HG02798 (cell line): ENCODE measurements at regions not wholly inside any gene's neighbourhood (a gene's known extent, or its start where the extent isn't known, plus 50 kb on each side); places are given as distances from the start of the nearest gene placed in this dataset.

Source experiments
- ATAC-seq: cut with Tn5 transposase; IDR thresholded peaks from one replicate; pipeline ENCODE4 v1.9.1; 2021; ENCODE audit warnings: mild to moderate bottlenecking; ENCODE audit not compliant: unreplicated experiment, poor library complexity

DNA sequence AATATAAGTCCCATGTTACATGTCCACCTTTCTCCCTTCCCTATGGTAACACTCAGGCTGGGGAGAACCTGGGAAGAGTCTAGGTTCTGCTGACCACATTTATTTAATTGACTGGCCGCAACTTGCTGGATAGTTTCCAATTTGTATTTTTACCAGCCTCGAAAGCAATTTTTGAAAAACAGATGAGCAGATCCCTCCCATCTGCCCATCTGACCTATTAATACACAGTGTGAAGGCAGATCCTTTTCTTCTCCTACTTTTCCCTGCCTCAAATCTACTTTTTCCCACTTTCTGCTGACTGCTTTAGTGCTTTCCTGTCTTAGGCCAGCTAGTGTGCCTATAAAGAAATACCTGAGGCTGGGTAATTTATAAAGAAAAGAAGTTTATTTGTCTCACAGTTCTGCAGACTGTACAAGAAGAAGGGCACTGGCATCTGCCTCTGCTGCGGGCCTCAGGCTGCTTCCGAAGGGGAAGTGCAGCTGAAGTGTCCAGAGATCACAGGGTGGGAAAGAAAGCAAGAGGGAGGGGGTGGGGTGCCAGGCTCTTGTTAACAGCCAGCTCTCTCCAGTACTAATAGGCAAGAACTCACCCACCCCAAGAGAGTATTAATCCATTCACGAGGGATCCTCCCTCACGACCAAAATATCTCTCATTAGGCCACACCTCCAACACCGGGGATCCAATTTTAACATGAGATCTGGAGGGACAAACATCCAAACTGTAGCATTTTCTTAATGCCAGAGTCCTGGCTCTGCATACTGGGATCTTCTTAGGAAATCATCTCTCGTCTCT, 336.0 kb upstream of the IGFBP3 start:
- no peak for ATAC-seq

DNA sequence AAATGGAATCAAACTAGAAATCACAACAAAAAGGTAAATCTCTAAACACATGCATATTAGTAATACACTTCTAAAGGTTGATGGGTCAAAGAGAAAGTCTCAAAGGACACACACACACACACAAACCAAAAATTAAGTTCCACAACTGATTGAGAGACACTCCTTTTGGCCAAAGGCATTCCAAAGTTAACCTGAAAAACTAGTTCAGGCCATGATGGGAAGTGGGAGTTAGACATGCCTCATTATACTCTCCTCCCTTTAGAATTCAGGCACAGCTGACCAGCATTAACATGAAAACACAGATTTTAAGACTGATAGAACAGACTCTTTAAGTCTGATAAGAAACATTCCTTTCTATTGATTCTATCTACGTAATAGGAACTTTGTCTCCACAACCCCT, 332.4 kb upstream of the IGFBP3 start:
- no peak for ATAC-seq

DNA sequence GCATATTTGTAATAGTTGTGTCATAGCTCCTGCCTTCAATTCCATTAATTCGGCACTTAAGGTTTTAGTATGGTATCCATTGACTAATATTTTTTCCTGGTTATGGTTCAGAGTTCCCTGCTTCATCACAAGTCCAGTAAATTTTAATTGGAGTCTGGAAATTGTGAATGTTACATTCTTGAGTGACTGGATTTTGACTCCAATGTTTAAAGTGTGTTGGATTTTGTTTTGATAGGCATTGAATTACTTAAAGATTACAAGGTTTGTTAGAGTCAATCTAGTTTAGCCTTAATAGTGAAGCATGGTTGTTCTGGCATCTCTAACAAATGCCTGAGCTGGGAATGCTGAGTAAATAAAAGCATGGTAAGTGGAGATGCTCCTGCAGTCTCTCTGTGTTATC, 326.6 kb upstream of the IGFBP3 start:
- no peak for ATAC-seq

DNA sequence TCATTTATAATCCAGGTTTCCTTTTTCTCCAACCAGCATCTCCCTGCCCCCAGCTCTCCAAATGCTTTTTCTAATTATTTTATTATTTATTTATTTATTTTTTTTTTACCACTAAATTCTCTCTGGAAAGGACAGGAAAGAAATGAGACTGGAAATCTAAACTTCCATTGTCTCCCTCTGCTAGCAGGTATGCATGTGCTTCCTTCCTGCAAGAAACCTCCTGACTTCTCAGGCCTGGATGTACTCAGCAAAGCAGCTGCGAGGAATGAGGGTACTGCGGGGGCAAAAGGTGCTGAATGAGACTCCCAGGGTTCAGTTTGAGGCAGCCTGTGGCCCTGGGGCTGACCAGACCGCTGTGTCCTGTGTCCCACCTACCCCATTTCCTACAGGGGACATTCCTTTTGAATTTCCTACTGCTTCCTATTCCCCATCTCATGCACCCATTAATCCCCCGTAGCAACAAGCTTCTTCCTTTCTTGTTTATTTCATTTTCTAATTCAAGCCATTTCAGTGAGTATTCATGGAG, 324.6 kb upstream of the IGFBP3 start:
- ATAC-seq, result no peak

- ATAC-seq, result no peak
Observed at GRCh38 chr7:46244757-46245156, 323.7 kb upstream of the IGFBP3 start.

- no peak for ATAC-seq
Observed at GRCh38 chr7:46243406-46243805, 322.3 kb upstream of the IGFBP3 start.

GRCh38 chr7:46239846-46240245, 318.8 kb upstream of the IGFBP3 start:
- ATAC-seq, result no peak

DNA sequence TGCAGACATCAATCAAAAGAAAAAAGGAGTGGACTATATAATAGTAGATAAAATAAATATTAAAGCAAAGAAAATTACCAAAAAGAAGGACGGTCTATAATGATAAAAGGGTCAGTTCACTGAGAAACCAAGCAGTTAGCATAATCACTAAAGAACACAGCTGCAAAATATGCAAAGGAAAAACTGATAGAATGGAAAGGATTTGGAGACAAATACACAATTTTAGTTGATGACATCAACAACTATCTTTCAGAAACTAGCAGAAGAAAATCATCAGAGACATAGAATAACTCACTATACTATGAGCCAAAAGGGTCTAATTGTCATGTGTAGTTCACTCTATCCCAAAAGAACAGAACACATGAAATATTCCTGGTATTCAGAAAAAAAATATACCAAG, 316.4 kb upstream of the IGFBP3 start:
- ATAC-seq, result no peak

- peak; percentile 69 for ATAC-seq
Observed at GRCh38 chr7:46233585-46234329, 312.7 kb upstream of the IGFBP3 start.

GRCh38 chr7:46230990-46231305, 309.9 kb upstream of the IGFBP3 start:
- no peak for ATAC-seq

DNA sequence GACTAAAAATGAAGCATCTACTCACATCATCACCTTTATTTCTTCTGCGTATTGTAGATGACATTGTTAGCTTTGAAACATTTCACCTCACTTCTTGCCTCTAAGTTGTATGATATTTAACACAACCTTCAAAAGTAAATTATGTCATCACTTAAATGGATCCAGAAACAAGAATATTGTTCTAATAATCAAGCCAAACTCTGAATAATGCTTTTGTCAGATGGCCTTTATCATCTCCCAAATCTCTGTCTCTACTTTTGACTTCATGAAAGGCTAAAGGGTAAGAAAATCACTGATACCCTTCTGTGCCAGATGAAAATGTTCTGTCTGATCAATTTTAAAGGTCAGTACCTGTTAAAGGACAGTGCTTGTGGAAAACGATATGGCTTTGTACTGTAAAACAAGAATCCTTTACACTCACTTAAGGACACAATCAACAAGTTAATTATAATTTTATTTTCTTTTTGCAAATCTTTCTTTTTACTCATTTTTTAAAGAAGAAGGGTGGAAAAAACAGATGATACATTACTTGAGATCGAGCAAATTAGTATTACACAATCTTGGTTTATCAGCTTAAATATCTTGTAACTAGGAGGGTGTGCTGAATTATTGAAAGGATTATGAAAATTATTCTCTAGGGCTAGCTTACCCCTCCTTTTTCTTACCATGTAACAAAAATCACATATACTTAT, 309.4 kb upstream of the IGFBP3 start:
- ATAC-seq, result no peak

GRCh38 chr7:46229409-46229808, 308.3 kb upstream of the IGFBP3 start:
- no peak for ATAC-seq

DNA sequence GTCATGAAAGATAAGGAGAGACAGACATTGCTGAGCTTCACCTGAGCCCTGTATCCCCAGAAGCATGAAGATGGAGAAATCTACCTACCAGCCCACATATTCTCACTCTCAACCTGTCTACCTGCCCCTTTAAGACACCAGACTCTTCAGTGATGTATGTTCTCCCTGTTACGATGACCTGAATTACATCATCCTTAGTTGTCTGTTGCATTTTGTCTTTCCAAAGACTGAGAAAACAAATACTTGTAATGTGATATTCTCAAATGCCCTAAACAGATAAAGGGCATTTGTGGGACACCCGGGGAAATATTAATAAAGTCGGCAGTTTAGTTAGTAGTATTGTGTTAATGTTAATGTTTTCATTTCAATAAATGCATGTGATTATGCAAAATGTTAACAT, 305.8 kb upstream of the IGFBP3 start:
- no peak for ATAC-seq

DNA sequence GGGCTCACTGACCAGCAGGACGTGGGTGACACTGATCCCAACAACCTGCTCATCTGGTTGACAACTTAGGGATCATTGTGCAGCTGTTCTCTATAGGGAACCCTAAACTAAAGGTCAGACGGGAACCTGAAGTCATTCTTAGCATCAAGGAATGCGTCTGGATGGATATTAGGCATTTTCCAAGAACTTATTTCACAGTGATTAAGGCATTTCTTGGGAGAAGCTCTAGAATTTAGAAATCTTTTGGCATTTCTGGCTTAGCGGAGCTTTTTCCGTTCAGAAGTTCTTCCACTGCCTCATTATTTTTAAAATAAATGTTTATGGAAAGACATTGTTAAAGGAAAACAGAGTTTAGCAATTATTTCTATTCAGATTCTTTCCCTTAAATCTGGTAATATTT, 303.3 kb upstream of the IGFBP3 start:
- ATAC-seq, result no peak

DNA sequence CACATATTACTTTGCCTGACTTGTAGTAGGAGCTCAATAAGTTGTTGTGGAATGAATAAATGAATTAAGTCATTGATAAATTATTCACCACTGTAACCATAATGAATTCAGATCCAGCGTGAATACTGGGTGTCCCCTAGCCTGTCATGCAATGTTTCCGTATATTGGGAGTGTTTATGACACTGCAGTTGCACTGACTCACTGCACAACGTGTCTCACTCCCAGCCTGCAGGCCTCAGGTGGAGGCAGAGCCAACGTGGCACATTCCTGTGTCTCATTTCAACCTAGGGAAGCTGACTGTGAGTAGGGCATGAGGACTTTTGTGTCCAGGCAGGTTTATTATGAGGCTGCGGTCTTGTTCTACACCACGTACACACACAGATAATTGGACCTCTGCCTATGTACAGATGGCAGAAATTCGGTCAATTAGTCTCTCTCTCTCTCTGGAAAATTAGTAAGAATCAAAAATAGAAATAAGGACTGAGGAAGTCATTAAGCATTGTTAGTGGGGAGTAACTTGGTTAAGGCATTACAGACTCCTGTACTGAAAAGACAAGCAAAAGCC, 299.1 kb upstream of the IGFBP3 start:
- ATAC-seq, result no peak

- ATAC-seq, result no peak
Observed at GRCh38 chr7:46218461-46219200, 297.6 kb upstream of the IGFBP3 start.

- ATAC-seq, result no peak
Observed at GRCh38 chr7:46215987-46216567, 295.0 kb upstream of the IGFBP3 start.

- no peak for ATAC-seq
Observed at GRCh38 chr7:46214526-46214925, 293.5 kb upstream of the IGFBP3 start.

DNA sequence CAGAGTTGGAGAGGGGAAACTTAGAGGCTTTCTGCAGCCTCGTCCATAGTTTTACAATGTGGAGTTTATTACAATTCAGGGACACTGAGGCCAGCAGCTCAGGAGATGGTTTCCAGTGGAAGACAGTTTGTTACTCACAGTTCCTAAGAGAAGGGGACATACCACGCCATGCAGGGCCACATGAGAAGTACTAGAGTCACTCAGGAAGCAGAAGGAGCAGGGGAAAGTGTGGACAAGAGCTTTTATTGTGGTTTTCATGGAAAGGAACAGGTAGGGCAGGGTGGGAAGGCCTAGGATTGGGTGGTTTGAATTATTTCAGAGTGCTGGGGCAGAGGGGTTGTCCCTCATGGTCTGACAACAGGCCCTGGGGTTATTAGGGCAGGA, 292.1 kb upstream of the IGFBP3 start:
- ATAC-seq, result no peak
